ENCODE measurements at regions not wholly inside any gene's neighbourhood (a gene's known extent, or its start where the extent isn't known, plus 50 kb on each side); places are given as distances from the start of the nearest gene placed in this dataset.

GRCh38 chr5:2849429-2849828, 98.0 kb upstream of the IRX2 start:
- Mint-ChIP-seq H3K36me3 (ENCODE audit: low read depth) (no peaks in the 10 kb centered on the region), H3K27me3 (ENCODE audit: insufficient read depth, low read depth, poor library complexity) (peaks cover 1% of the 10 kb centered on the region), H3K4me3 (no peak overlapping the region), H3K9me3 (no peaks in the 10 kb centered on the region), H3K4me1 (peaks cover 8% of the 10 kb centered on the region; the same call in 2 of the 3 replicates), H3K27ac (no peak overlapping the region)
- Histone ChIP-seq H3K36me3 (ENCODE audit: insufficient read depth) (no peaks in the 10 kb centered on the region), H3K79me2 (replicated peaks; ENCODE audit: insufficient read depth) (no peaks in the 10 kb centered on the region), H3K27me3 (ENCODE audit: insufficient read depth) (no peaks in the 10 kb centered on the region), H3K9me2 (ENCODE audit: insufficient read depth) (no peaks in the 10 kb centered on the region), H3K4me3 (no peak overlapping the region), H3F3A (replicated peaks; ENCODE audit: low read depth) (no peaks in the 10 kb centered on the region), H3K4me1 (ENCODE audit: insufficient read depth) (no peaks in the 10 kb centered on the region), H3K4me2 (no peak overlapping the region), H2AFZ (no peak overlapping the region), H3K27ac (ENCODE audit: low read depth) (no peak overlapping the region), H4K20me1 (replicated peaks; ENCODE audit: insufficient read depth) (no peaks in the 10 kb centered on the region)
- no peak for ATAC-seq
- DNase-seq (ENCODE audit: low spot score): no peak
- TF ChIP-seq NANOG (IDR thresholded peaks at IDR 0.05; ENCODE audit: borderline replicate concordance): no peak
- TF ChIP-seq, protein P1, sequence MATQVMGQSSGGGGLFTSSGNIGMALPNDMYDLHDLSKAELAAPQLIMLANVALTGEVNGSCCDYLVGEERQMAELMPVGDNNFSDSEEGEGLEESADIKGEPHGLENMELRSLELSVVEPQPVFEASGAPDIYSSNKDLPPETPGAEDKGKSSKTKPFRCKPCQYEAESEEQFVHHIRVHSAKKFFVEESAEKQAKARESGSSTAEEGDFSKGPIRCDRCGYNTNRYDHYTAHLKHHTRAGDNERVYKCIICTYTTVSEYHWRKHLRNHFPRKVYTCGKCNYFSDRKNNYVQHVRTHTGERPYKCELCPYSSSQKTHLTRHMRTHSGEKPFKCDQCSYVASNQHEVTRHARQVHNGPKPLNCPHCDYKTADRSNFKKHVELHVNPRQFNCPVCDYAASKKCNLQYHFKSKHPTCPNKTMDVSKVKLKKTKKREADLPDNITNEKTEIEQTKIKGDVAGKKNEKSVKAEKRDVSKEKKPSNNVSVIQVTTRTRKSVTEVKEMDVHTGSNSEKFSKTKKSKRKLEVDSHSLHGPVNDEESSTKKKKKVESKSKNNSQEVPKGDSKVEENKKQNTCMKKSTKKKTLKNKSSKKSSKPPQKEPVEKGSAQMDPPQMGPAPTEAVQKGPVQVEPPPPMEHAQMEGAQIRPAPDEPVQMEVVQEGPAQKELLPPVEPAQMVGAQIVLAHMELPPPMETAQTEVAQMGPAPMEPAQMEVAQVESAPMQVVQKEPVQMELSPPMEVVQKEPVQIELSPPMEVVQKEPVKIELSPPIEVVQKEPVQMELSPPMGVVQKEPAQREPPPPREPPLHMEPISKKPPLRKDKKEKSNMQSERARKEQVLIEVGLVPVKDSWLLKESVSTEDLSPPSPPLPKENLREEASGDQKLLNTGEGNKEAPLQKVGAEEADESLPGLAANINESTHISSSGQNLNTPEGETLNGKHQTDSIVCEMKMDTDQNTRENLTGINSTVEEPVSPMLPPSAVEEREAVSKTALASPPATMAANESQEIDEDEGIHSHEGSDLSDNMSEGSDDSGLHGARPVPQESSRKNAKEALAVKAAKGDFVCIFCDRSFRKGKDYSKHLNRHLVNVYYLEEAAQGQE (IDR thresholded peaks at IDR 0.05; ENCODE audit: unreplicated experiment): no peak
- no peak for TF ChIP-seq CREB1 (CRISPR knock-in tag; IDR thresholded peaks at IDR 0.05; ENCODE audit: low read depth)
- no peak for TF ChIP-seq ZNF462 (CRISPR knock-in tag; IDR thresholded peaks at IDR 0.05)
- TF ChIP-seq ETS1 (IDR thresholded peaks at IDR 0.05): no peak
- no peak for TF ChIP-seq ZNF114 (CRISPR knock-in tag; IDR thresholded peaks at IDR 0.05)
- TF ChIP-seq ZNF331 (CRISPR knock-in tag; IDR thresholded peaks at IDR 0.05; ENCODE audit: low read depth): no peak
- no peak for TF ChIP-seq EZH2phosphoT487 (IDR thresholded peaks at IDR 0.05; ENCODE audit: unreplicated experiment)
- TF ChIP-seq STAT1 (IDR thresholded peaks at IDR 0.05; ENCODE audit: unreplicated experiment): no peak
- no peak for TF ChIP-seq CTCF (conservative IDR thresholded peaks at IDR 0.05; ENCODE audit: low read depth in 2 of 2)
- TF ChIP-seq JUNB (IDR thresholded peaks at IDR 0.05; ENCODE audit: unreplicated experiment): no peak
- no peak for TF ChIP-seq EZH2 (IDR thresholded peaks at IDR 0.05; ENCODE audit: low read depth, unreplicated experiment)
- TF ChIP-seq POLR2AphosphoS5 (IDR thresholded peaks at IDR 0.05; ENCODE audit: low read depth): no peak
